ENCODE measurements at regions not wholly inside any gene's neighbourhood (a gene's known extent, or its start where the extent isn't known, plus 50 kb on each side); places are given as distances from the start of the nearest gene placed in this dataset.
A peak's percentile ranks its signal among the peaks of the same experiment; 100 is the strongest.

GRCh38 chr5:62046191-62046590 is 259.8 kb upstream of the KIF2A start:
- FAIRE-seq: no peak
- 89% methylated on average over 1 of the region's 1 CpG; no CpG with 5 or more reads in 1 of the 2 experiments for WGBS, 2 experiments (ENCODE audit: extremely low coverage in 1 of 2, insufficient coverage in 1 of 2, insufficient read length in 1 of 2, insufficient replicate concordance in 2 of 2, low coverage in 1 of 2, low lambda C conversion rate in 2 of 2, missing lambda C conversion rate in 1 of 2)

More at GRCh38 chr5:62046191-62046590, 259.8 kb upstream of the KIF2A start:
- Histone ChIP-seq H3K14ac (ENCODE audit: insufficient read length) (no peak overlapping the region), H3K56ac (replicated peaks; ENCODE audit: insufficient read length, low read depth, low read length) (no peak overlapping the region), H3K23me2 (ENCODE audit: low read depth, low read length) (peaks cover 2% of the 10 kb centered on the region; the same call in 1 of the 2 replicates), H4K91ac (replicated peaks; ENCODE audit: insufficient read length, low read length) (no peak overlapping the region), H4K20me1 (replicated peaks in 1 of 2; ENCODE audit: control insufficient read depth in 1 of 2, insufficient read depth in 2 of 2, low read length in 2 of 2) (no peaks in the 10 kb centered on the region), H3K4me1 (replicated peaks in 1 of 4; ENCODE audit: control insufficient read depth in 3 of 4, insufficient read depth in 4 of 4, low read length in 3 of 4) (peaks cover 5 to 24% (median 15%) of the 10 kb centered on the region in 4 experiments; a peak in 6 of 7 replicates), H2BK5ac (ENCODE audit: low read depth, low read length) (no peak overlapping the region), H2BK15ac (ENCODE audit: low read length) (no peak overlapping the region), H2BK120ac (replicated peaks; ENCODE audit: low read depth, low read length) (no peak overlapping the region), H3K4me3 (ENCODE audit: extremely low read depth in 1 of 4, insufficient read depth in 2 of 4, low read depth in 3 of 4, low read length in 4 of 4) (no peak overlapping the region), H2BK12ac (ENCODE audit: low read depth, low read length) (no peak overlapping the region), H3K36me3 (ENCODE audit: control insufficient read depth in 2 of 4, insufficient read depth in 4 of 4, low read length in 3 of 4) (no peaks in the 10 kb centered on the region), H3K9ac (replicated peaks in 1 of 4; ENCODE audit: extremely low read depth in 1 of 4, low read depth in 3 of 4, low read length in 3 of 4) (no peak overlapping the region), H3K27ac (ENCODE audit: low read depth, low read length) (no peak overlapping the region), H3K23ac (ENCODE audit: insufficient read length) (no peak overlapping the region), H3K79me2 (ENCODE audit: control insufficient read depth in 1 of 2, insufficient read depth in 2 of 2, low read length in 2 of 2) (no peaks in the 10 kb centered on the region), H3K27me3 (replicated peaks in 1 of 4; ENCODE audit: control insufficient read depth in 3 of 4, extremely low read depth in 1 of 4, insufficient read depth in 3 of 4, low read length in 3 of 4) (peaks cover 0 to 2% (median 0%) of the 10 kb centered on the region in 4 experiments; a peak in 1 of 7 replicates), H3K18ac (ENCODE audit: extremely low read depth, low read length) (no peak overlapping the region), H4K8ac (ENCODE audit: extremely low read depth, insufficient read depth, low read length) (no peak overlapping the region), H4K5ac (ENCODE audit: insufficient read length, low read depth, low read length) (no peak overlapping the region), H3K9me3 (ENCODE audit: insufficient read depth in 2 of 2, low read depth in 1 of 2, low read length in 1 of 2) (no peaks in the 10 kb centered on the region), H3K4ac (replicated peaks; ENCODE audit: insufficient read length, low read depth, low read length) (no peak overlapping the region), H3K79me1 (ENCODE audit: low read depth, low read length) (no peaks in the 10 kb centered on the region), H2AK5ac (ENCODE audit: low read depth, low read length) (no peak overlapping the region), H2AFZ (ENCODE audit: low read length) (no peak overlapping the region), H2BK20ac (ENCODE audit: low read length) (no peak overlapping the region), H3K4me2 (ENCODE audit: insufficient read depth in 1 of 2, low read depth in 2 of 2, low read length in 2 of 2) (no peak overlapping the region)
- ChIA-PET CTCF (ENCODE audit: partially characterized antibody) (no interaction called here), POLR2A (ENCODE audit: partially characterized antibody) (no interaction called here)
- no peak for DNase-seq (ENCODE audit: low read depth in 1 of 2, low spot score in 2 of 2)
- TF ChIP-seq POLR2AphosphoS5 (IDR thresholded peaks at IDR 0.05; ENCODE audit: low read depth, low read length) (no peak), KDM1A (IDR thresholded peaks at IDR 0.05; ENCODE audit: borderline replicate concordance, low read length) (peak; percentile 72; the same call in 1 of the 2 replicates)
